Neural crest cell (in vitro differentiated cells): ENCODE measurements at regions not wholly inside any gene's neighbourhood (a gene's known extent, or its start where the extent isn't known, plus 50 kb on each side); places are given as distances from the start of the nearest gene placed in this dataset.

Source experiments
- DNase-seq: peaks from one replicate; pipeline ENCODE4 v3.0.0; 2021; ENCODE audit warnings: low read depth, mixed read lengths, low spot score
- H3K27ac Mint-ChIP-seq: one replicate; pipeline ENCODE4 v1.8.0; 2021; ENCODE audit warnings: mild to moderate bottlenecking, mixed read lengths; ENCODE audit not compliant: unreplicated experiment
- H3K27me3 Mint-ChIP-seq: 2 replicates; pipeline ENCODE4 v1.8.0; 2021; ENCODE audit warnings: low read depth, mild to moderate bottlenecking, mixed read lengths
- H3K36me3 Mint-ChIP-seq: 2 replicates; pipeline ENCODE4 v1.8.0; 2021; ENCODE audit warnings: low read depth, mild to moderate bottlenecking, mixed read lengths
- H3K4me1 Mint-ChIP-seq: 2 replicates; pipeline ENCODE4 v1.8.0; 2021; ENCODE audit warnings: mixed read lengths
- H3K4me3 Mint-ChIP-seq: one replicate; pipeline ENCODE4 v1.8.0; 2021; ENCODE audit warnings: mild to moderate bottlenecking, mixed read lengths
- H3K9me3 Mint-ChIP-seq: 2 replicates; pipeline ENCODE4 v1.8.0; 2021; ENCODE audit warnings: mixed read lengths
- TF ChIP-seq, protein P1 (sequence below): fragments of 200-600 bp; sonication (generic); conservative IDR thresholded peaks from 2 replicates; pipeline ENCODE4 v1.5.0; 2021; ENCODE audit warnings: antibody characterized with exemption, mild to moderate bottlenecking

GRCh38 chr13:86877441-86877840 is 793.7 kb upstream of the SLITRK5 start:
- H3K27me3 Mint-ChIP-seq, result no peaks in the 10 kb centered on the region
- H3K4me1 Mint-ChIP-seq, result peaks cover 8% of the 10 kb centered on the region
- TF ChIP-seq, protein P1, sequence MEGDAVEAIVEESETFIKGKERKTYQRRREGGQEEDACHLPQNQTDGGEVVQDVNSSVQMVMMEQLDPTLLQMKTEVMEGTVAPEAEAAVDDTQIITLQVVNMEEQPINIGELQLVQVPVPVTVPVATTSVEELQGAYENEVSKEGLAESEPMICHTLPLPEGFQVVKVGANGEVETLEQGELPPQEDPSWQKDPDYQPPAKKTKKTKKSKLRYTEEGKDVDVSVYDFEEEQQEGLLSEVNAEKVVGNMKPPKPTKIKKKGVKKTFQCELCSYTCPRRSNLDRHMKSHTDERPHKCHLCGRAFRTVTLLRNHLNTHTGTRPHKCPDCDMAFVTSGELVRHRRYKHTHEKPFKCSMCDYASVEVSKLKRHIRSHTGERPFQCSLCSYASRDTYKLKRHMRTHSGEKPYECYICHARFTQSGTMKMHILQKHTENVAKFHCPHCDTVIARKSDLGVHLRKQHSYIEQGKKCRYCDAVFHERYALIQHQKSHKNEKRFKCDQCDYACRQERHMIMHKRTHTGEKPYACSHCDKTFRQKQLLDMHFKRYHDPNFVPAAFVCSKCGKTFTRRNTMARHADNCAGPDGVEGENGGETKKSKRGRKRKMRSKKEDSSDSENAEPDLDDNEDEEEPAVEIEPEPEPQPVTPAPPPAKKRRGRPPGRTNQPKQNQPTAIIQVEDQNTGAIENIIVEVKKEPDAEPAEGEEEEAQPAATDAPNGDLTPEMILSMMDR, result no peak
- no peak overlapping the region for H3K27ac Mint-ChIP-seq
- no peak for DNase-seq
- no peaks in the 10 kb centered on the region for H3K9me3 Mint-ChIP-seq
- no peak overlapping the region for H3K4me3 Mint-ChIP-seq
- no peaks in the 10 kb centered on the region for H3K36me3 Mint-ChIP-seq

DNA sequence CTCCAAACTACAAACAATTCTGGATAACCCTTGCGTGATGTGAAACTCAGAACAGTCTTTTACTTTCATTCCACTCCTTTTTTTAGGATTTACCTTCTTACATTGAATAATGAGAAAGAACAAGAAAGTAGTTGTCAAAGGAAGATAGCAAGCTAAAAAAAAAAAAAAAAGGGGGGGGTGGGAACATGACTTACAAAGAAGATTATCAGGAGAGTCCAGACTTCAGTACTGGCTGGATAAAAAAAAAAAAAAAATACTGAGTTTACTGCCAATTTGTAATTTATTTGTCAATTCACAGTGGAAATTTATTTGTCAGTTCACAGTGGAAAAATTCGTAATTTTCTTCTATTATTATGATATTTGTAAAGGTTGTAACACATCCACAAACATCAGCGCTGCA is 792.4 kb upstream of the SLITRK5 start:
- no peaks in the 10 kb centered on the region for H3K9me3 Mint-ChIP-seq
- H3K36me3 Mint-ChIP-seq, result no peaks in the 10 kb centered on the region
- H3K27me3 Mint-ChIP-seq, result no peaks in the 10 kb centered on the region
- no peak overlapping the region for H3K4me3 Mint-ChIP-seq
- TF ChIP-seq, protein P1, result no peak
- H3K27ac Mint-ChIP-seq, result no peak overlapping the region
- peaks cover 8% of the 10 kb centered on the region for H3K4me1 Mint-ChIP-seq
- no peak for DNase-seq

DNA sequence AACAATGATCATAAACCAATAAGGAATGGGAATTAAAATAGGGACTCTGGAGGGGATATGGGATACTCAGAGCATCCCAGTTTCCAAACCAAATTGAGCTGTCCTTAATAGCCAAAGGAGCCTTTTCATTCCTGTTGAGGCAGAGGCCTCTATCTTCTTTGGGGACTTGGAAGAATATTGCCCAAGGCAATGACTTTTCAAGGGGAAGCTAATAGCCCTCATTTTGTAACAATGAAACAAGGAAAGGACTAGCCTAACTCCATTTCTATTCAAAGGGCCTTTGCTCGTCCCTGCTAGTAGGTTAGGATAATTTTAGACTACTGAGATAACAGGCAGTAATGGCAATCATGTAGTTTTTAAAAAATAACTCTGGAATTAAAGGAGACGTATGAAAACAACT is 789.8 kb upstream of the SLITRK5 start:
- H3K9me3 Mint-ChIP-seq, result no peaks in the 10 kb centered on the region
- peaks cover 8% of the 10 kb centered on the region for H3K4me1 Mint-ChIP-seq
- TF ChIP-seq, protein P1, result no peak
- H3K27ac Mint-ChIP-seq, result no peak overlapping the region
- no peak overlapping the region for H3K4me3 Mint-ChIP-seq
- no peaks in the 10 kb centered on the region for H3K27me3 Mint-ChIP-seq
- H3K36me3 Mint-ChIP-seq, result no peaks in the 10 kb centered on the region
- no peak for DNase-seq

DNA sequence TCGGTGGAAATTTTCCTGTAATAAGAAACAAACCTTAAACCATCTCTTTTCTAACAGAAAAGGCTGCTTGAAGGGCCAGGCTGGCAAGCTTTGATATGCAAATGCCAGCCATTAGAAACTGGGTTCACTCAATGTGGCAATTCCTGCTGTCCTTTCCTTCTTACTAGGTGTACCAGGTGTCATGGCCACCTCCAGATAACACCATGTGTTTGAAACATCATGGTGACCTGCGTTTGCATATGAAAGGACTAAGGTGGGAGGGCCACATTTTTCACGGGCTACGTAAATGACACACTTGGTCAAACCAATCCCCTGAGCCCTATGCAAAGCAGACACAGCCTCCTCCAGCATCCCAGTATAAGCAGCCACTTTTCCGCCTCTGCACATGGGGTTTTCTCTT is 789.1 kb upstream of the SLITRK5 start:
- no peak overlapping the region for H3K27ac Mint-ChIP-seq
- H3K9me3 Mint-ChIP-seq, result peaks cover under 1% of the 10 kb centered on the region
- TF ChIP-seq, protein P1, result no peak
- no peak overlapping the region for H3K4me3 Mint-ChIP-seq
- H3K27me3 Mint-ChIP-seq, result no peaks in the 10 kb centered on the region
- H3K36me3 Mint-ChIP-seq, result no peaks in the 10 kb centered on the region
- no peak for DNase-seq
- peaks cover 8% of the 10 kb centered on the region for H3K4me1 Mint-ChIP-seq

DNA sequence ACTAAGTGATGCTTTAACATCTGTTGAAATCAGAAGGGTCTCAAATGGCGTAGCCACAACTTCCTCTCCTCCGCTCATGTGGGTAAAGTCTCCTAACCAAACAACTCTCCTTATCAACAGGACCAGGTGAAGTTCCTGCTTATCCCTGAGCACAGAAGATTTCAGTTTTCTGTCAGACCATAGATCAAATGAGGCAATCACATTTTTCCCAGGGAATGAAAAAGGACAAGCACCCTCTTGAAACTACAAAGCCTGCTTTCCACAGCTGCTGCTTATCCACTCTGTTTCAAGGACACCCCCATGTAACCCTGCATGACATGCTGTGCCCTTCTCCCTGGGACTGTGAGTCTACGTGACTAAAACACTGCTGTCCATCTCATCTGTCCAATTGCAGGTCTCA is 788.3 kb upstream of the SLITRK5 start:
- Mint-ChIP-seq H3K4me3 (no peak overlapping the region), H3K4me1 (peaks cover 8% of the 10 kb centered on the region), H3K27ac (peak overlapping the region; percentile 60), H3K9me3 (peaks cover 3% of the 10 kb centered on the region), H3K36me3 (no peaks in the 10 kb centered on the region), H3K27me3 (no peaks in the 10 kb centered on the region)
- TF ChIP-seq, protein P1, result no peak
- no peak for DNase-seq

GRCh38 chr13:86892330-86892729 is 778.8 kb upstream of the SLITRK5 start:
- Mint-ChIP-seq H3K27ac (no peak overlapping the region), H3K4me1 (no peaks in the 10 kb centered on the region), H3K4me3 (no peak overlapping the region), H3K9me3 (peaks cover 15% of the 10 kb centered on the region), H3K27me3 (no peaks in the 10 kb centered on the region), H3K36me3 (no peaks in the 10 kb centered on the region)
- DNase-seq, result no peak
- TF ChIP-seq, protein P1, result no peak
